GM18507 (cell line): ENCODE measurements at regions not wholly inside any gene's neighbourhood (a gene's known extent, or its start where the extent isn't known, plus 50 kb on each side); places are given as distances from the start of the nearest gene placed in this dataset.
A peak's percentile ranks its signal among the peaks of the same experiment; 100 is the strongest.

Experiments used
- DNase-seq: peaks from one replicate; pipeline ENCODE4 v3.0.0; 2011; ENCODE audit warnings: low read depth; ENCODE audit not compliant: insufficient read length; ENCODE audit errors: extremely low spot score
- FAIRE-seq: peaks from 2 replicates; lab custom pipeline; 2011; peaks lifted over from hg19 to GRCh38; lab: Jason Lieb, UNC

GRCh38 chr10:89153971-89154370 lies 53.1 kb downstream of the CH25H start:
- DNase-seq = no peak
- no peak for FAIRE-seq

GRCh38 chr10:89153116-89153515 lies 54.0 kb downstream of the CH25H start:
- FAIRE-seq = no peak
- DNase-seq = no peak

DNA sequence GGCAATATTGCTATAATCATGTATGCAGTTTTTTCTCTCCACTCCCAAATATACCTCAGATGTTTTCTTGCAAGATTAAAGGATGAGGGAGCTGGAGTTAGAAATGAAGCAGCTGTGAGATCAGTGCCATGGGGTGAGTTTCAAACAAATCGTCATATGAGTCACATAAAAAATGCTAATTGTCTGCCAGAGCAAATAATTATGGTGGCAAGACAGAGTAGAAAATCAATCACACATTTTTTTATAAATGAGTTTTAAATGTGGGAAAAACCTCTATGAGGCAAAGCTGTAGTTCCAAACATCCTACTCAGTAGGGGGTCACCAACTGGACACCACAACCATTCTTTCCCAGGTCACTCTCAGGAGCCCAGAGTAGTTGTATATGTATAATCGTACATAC lies 55.3 kb downstream of the CH25H start:
- DNase-seq (no peak), FAIRE-seq (no peak)

- DNase-seq = no peak
- FAIRE-seq = no peak
Measured at GRCh38 chr10:89148061-89148460, 59.1 kb downstream of the CH25H start.

- no peak for FAIRE-seq
Measured at GRCh38 chr10:89147256-89147655, 59.9 kb downstream of the CH25H start.

DNA sequence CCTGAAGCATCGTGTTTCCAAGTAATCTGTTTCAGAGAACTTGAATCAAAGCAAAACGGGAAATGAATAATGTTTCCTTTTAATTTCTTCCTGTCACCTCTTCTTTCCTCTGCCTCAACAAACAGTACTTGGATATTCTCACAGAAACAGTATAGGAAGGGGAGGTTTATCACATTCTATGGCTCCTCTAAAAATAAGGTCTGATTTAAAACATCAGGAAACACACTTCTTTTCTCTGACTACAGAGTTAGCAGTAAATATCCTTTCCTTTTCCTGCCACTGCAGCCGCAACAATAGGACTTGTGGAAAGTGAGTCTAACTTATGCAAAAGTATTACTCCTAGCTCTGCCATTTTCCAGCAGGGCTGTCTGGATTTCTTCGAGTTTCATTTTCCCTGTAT lies 62.3 kb downstream of the CH25H start:
- DNase-seq = no peak
- FAIRE-seq = no peak

More at GRCh38 chr10:89147256-89147655, 59.9 kb downstream of the CH25H start:
- DNase-seq = no peak

DNA sequence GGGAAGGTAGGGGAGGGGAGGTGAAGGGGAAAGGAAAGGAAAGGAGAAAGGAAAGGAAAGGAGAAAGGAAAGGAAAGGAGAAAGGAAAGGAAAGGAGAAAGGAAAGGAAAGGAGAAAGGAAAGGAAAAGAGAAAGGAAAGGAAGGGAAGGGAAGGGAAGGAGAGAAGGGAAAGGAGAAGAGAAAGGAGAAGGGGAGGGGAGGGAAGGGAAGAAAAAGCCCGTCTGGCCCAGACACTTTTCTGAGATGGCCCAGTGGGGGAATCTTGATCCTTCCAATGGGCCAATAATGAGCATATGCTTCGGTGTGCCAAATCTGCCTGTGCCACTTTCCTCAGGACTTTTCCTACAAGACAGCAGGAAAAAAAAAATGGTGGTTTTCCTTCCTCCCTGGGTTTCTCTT lies 64.5 kb downstream of the CH25H start:
- FAIRE-seq (no peak), DNase-seq (no peak)

DNA sequence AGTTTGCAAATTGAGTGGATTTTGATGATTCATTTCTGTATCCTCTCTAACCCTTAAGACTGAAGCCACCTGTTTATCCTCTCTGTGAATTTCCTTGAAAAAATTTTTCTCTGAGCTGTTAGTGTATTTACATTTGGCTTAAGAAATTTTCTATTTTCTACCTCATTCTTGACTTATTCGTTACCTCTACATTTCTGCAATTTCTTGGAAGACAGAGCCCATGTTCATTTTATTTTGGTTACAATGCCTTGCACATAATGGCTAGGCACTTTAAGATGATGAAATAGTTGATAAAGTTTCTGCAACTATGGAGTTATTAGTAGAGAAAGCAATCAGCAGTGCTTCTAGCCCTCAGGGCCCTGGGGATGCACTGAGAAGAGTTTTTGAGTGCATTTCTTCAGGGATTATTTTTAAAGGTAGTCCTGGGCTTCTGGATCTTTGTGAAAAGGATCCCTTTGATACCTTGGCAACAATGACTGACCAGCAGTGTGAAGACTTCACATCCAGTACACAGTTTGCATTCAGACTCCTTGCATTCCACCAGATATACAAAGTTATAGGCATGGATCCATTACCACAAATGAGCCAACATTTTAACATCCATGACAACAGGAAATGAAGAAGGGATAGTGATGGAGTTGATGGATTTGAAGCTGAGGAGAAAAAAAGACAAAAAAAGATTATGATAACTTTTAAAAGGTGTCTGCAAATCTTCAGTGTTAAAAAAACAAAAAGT lies 68.2 kb downstream of the CH25H start:
- no peak for FAIRE-seq
- no peak for DNase-seq

GRCh38 chr10:89134963-89135362 lies 72.2 kb downstream of the CH25H start:
- DNase-seq = peak; percentile 15
- peak; percentile 90 for FAIRE-seq

DNA sequence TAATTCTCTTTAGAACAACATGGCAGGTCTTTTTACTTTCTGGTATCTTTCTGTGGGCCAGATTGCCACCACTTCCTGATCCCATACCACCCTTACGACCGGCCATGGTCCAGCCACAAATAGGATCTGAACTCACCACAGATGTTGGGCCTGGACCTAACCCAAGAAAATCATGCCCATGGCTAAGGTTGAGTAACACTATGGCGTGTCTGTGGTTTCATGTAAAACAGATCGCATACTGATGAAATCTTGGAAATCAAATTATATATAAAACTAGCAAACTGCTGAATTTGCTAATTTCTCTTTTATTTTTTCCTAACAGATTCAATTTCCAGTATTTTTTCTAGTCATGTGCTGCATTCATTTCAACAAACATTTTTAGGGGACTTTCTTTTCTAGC lies 77.2 kb downstream of the CH25H start:
- DNase-seq (no peak), FAIRE-seq (no peak)

- DNase-seq = no peak
- no peak for FAIRE-seq
Measured at GRCh38 chr10:89122433-89123051, 84.6 kb downstream of the CH25H start.

DNA sequence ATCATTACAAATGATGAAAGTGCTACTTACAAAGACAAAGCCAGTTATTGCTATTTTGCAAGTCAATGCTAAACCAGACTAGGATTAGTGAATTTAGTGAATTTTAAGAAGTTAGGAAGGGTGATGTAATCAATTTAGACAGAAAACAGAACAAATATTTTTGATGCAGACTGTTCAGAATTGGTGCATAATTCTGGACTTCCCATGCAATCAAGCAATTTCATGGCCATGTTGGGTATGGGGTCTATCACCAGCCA lies 85.4 kb downstream of the CH25H start:
- FAIRE-seq = no peak
- no peak for DNase-seq

GRCh38 chr10:89120931-89121763 lies 86.0 kb downstream of the CH25H start:
- DNase-seq (no peak), FAIRE-seq (no peak)

DNA sequence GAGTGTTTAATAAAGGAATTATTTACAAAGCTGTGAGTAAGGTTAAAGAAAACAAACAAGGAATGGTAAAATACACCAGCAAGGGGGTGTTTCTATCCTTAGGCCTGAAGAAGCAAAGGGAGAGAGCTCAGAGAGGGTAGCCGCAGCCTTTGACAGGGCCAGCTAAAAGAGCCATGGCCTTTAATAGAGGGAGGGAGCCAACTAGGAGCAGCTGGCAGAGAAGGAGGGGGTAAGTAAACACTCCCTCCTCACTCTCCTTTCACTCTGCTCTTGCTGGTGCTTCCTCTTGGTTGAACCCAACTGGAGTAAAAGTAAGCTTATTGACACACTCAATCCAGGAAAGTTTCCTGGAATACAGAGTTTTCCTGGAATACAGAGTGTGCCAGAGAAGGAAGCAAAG lies 87.5 kb downstream of the CH25H start:
- DNase-seq = no peak
- no peak for FAIRE-seq

- peak; percentile 41 for FAIRE-seq
- no peak for DNase-seq
Measured at GRCh38 chr10:89118091-89118490, 89.0 kb downstream of the CH25H start.

DNA sequence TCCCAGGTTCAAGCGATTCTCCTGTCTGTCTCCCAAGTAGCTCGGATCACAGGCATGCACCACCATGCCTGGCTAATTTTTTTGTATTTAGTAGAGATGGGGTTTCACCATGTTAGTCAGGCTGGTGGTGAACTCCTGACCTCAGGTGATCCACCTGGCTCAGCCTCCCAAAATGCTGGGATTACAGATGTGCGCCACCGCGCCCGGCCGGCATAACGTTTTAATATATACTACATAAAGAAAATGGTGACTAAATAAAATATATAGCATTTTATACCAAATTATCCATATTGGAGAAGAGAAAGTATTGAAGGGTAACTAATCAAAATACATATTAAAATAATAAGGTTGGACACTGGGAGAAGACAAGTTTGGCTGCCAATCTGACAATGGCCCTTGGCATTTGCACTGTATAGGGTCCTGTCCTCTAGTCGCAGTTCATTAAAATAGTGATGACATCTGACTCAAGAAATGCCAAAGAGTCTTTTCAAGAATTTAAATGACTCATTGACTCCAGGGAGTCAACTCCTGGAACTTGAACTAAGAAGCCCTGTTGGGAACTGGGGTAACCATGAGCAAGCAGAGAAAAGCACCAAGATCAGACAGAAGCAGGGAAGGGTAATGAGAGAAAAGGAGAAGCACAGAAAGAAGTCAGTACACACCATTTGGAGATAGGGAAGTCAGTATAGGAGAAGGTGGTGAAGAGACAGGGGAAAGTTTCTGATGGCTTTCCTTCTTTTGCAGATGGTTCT lies 91.1 kb downstream of the CH25H start:
- no peak for FAIRE-seq
- no peak for DNase-seq

DNA sequence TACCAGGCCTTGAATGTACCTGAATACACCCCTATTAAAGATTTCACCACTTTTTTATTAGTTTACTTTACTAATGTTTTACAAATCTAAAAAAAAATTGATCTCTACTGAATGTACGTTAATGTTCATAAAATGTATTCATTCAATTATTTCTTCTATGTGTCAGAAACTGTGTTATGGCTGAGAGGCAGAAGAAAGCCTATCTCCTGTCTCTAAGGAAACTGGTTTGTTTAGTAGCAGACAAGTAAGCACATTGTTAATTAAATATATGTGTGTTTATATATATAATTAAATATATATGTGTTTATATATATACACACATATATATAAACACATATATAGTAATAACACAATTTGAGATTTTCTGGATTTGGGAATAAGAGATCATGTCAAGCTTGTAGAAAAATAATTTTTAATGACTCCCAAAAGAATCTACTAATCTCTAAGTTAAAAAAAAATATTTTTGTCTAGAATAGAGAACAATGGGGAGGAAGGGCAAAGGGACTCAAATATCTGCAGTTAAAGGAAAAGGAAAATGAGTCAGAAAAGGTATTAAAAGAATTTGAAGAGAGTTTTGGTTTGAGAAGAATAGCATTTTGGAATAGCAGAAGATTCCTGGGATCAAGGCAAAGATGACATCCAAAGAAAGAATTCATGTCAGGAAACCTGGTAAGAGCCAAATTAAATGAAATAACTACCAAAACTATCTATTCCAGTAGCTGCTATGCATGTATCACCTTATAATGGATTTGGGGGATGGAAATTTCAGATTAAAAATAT lies 92.1 kb downstream of the CH25H start:
- DNase-seq (no peak), FAIRE-seq (no peak)

DNA sequence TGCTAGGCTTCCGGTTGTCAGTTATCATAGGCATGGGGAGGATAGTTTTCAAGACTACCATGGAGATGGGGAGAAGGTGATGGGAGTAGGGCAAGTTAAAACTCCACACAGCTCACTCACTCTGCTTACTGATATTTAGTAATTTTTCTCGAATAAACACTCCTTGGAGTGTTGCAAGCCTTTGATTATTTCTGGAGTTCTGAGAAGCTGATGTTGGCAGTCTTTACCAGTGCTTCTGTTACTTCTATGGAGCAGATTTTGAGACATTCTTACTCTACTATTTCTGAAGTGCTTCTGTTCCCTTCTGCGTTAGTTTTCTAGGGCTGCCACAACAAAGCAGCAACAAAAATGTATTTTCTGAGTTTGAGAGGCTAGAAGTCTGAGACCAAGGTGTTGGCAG lies 104.4 kb downstream of the CH25H start:
- DNase-seq (no peak), FAIRE-seq (no peak)

GRCh38 chr10:89101943-89102342 lies 105.2 kb downstream of the CH25H start:
- no peak for DNase-seq
- no peak for FAIRE-seq
